IMR-90 (cell line): ENCODE measurements at regions not wholly inside any gene's neighbourhood (a gene's known extent, or its start where the extent isn't known, plus 50 kb on each side); places are given as distances from the start of the nearest gene placed in this dataset.

Source experiments
- ATAC-seq: fragments of 200-7000 bp; cut with Tn5 transposase; 2 replicates; pipeline ENCODE4 v1.9.1; 2020; ENCODE audit warnings: low read depth, mild to moderate bottlenecking, moderate library complexity
- BruUV-seq: library from RNA; stranded (reverse); fragments of 400-500 nt; replicated peaks from 2 replicates; lab custom pipeline; 2021; lab: Mats Ljungman, UMichigan
- CTCF ChIA-PET: fragments of 300-600 bp; formaldehyde crosslinking; extraction: SDS; loops from one replicate; lab custom pipeline; 2021; ENCODE audit warnings: antibody characterized with exemption; lab: Yijun Ruan, JAX
- POLR2A ChIA-PET: fragments of 300-600 bp; sonication (Branson Sonifier 250); formaldehyde crosslinking; loops from one replicate; lab custom pipeline; 2022; ENCODE audit warnings: antibody characterized with exemption; ENCODE audit not compliant: unreplicated experiment; lab: Charles Lee
- DNase-seq: peaks from one replicate; pipeline ENCODE4 v3.0.0; 2013
- H2AFZ ChIP-seq: replicated peaks from 2 replicates; pipeline ENCODE3; 2013; ENCODE audit warnings: low read length, mild to moderate bottlenecking; ENCODE audit not compliant: poor library complexity
- H2AK5ac ChIP-seq: 2 replicates; pipeline ENCODE4 v1.6.1; 2013; ENCODE audit warnings: low read depth, low read length, inconsistent platforms
- H2AK9ac ChIP-seq: replicated peaks from 2 replicates; pipeline ENCODE3; 2013; ENCODE audit warnings: mild to moderate bottlenecking, low read depth, low read length, moderate library complexity; ENCODE audit not compliant: poor library complexity
- H2BK120ac ChIP-seq: 2 replicates; pipeline ENCODE4 v1.6.1; 2013; ENCODE audit warnings: low read depth, low read length, inconsistent platforms
- H2BK15ac ChIP-seq: 3 replicates; pipeline ENCODE4 v1.6.1; 2013; ENCODE audit warnings: low read depth, low read length, inconsistent platforms
- H2BK20ac ChIP-seq: 2 replicates; pipeline ENCODE4 v1.6.1; 2013; ENCODE audit warnings: low read depth, mild to moderate bottlenecking, inconsistent platforms, low read length, moderate library complexity
- H2BK5ac ChIP-seq: 2 replicates; pipeline ENCODE4 v1.6.1; 2013; ENCODE audit warnings: mild to moderate bottlenecking, low read depth, low read length, inconsistent platforms; ENCODE audit not compliant: poor library complexity, severe bottlenecking
- H3K14ac ChIP-seq: replicated peaks from 2 replicates; pipeline ENCODE4 v1.6.1; 2013; ENCODE audit warnings: low read depth, low read length, inconsistent platforms
- H3K18ac ChIP-seq: 2 replicates; pipeline ENCODE4 v1.6.1; 2013; ENCODE audit warnings: low read depth, low read length, control low read depth
- H3K23ac ChIP-seq: 2 replicates; pipeline ENCODE4 v1.6.1; 2013; ENCODE audit warnings: low read depth, low read length, inconsistent platforms
- H3K27ac ChIP-seq: 2 replicates; pipeline ENCODE4 v1.5.1; 2013; ENCODE audit warnings: mild to moderate bottlenecking, control low read depth, low read length; ENCODE audit not compliant: insufficient read depth
- H3K27me3 ChIP-seq: 2 replicates; pipeline ENCODE4 v1.6.1; 2013; ENCODE audit warnings: low read length; ENCODE audit not compliant: control insufficient read depth, insufficient read depth
- H3K36me3 ChIP-seq: 2 replicates; pipeline ENCODE4 v1.6.1; 2013; ENCODE audit warnings: low read length, mixed read lengths; ENCODE audit not compliant: control insufficient read depth, insufficient read depth
- H3K4ac ChIP-seq: 2 replicates; pipeline ENCODE4 v1.6.1; 2013; ENCODE audit warnings: low read depth, low read length, inconsistent platforms
- H3K4me1 ChIP-seq: 2 replicates; pipeline ENCODE4 v1.6.1; 2013; ENCODE audit warnings: low read length, mixed read lengths; ENCODE audit not compliant: control insufficient read depth, insufficient read depth
- H3K4me2 ChIP-seq: 2 replicates; pipeline ENCODE4 v1.6.1; 2013; ENCODE audit warnings: low read depth, mild to moderate bottlenecking, control low read depth, low read length, moderate library complexity
- H3K4me3 ChIP-seq: 2 replicates; pipeline ENCODE4 v1.5.1; 2013; ENCODE audit warnings: low read depth, mild to moderate bottlenecking, control low read depth, low read length, moderate library complexity; ENCODE audit not compliant: insufficient read depth
- H3K56ac ChIP-seq: 2 replicates; pipeline ENCODE4 v1.6.1; 2013; ENCODE audit warnings: low read length, inconsistent platforms; ENCODE audit not compliant: insufficient read depth; ENCODE audit errors: extremely low read depth
- H3K79me1 ChIP-seq, 2 experiments: 2 replicates each; pipeline ENCODE4 v1.6.1; 2013; ENCODE audit warnings: low read length in 2 of 2, inconsistent platforms in 1 of 2, low read depth in 1 of 2
- H3K9ac ChIP-seq: 2 replicates; pipeline ENCODE4 v1.6.1; 2013; ENCODE audit warnings: low read depth, low read length, control low read depth
- H3K9me1 ChIP-seq: 2 replicates; pipeline ENCODE4 v1.6.1; 2013; ENCODE audit warnings: low read length, inconsistent platforms; ENCODE audit not compliant: insufficient read depth
- H3K9me3 ChIP-seq: 2 replicates; pipeline ENCODE4 v1.6.1; 2013; ENCODE audit warnings: low read length; ENCODE audit not compliant: control insufficient read depth, insufficient read depth
- H4K20me1 ChIP-seq: 2 replicates; pipeline ENCODE4 v1.6.1; 2013; ENCODE audit warnings: low read length, inconsistent platforms; ENCODE audit not compliant: insufficient read depth
- H4K5ac ChIP-seq: 2 replicates; pipeline ENCODE4 v1.6.1; 2013; ENCODE audit warnings: mild to moderate bottlenecking, low read depth, low read length, control low read depth
- H4K8ac ChIP-seq, 2 experiments: 2 replicates each; pipeline ENCODE4 v1.6.1; 2013; ENCODE audit warnings: low read depth in 2 of 2, low read length in 2 of 2, control low read depth in 1 of 2, inconsistent platforms in 1 of 2
- H4K91ac ChIP-seq: 2 replicates; pipeline ENCODE4 v1.6.1; 2013; ENCODE audit warnings: low read depth, low read length, inconsistent platforms; ENCODE audit not compliant: insufficient read depth
- BHLHE40 ChIP-seq: fragments of 150-350 bp; IDR thresholded peaks from 2 replicates; pipeline ENCODE4 v1.6.1; 2016; ENCODE audit warnings: mild to moderate bottlenecking, low read depth, low read length
- CEBPB ChIP-seq: IDR thresholded peaks from 2 replicates; pipeline ENCODE4 v1.6.1; 2012; ENCODE audit warnings: low read depth, low read length, improper control_type of control experiment
- CHD1 ChIP-seq: IDR thresholded peaks from 2 replicates; pipeline ENCODE4 v1.6.1; 2012; ENCODE audit warnings: low read depth, low read length, improper control_type of control experiment
- FOS ChIP-seq: fragments of 150-350 bp; IDR thresholded peaks from 2 replicates; pipeline ENCODE4 v1.6.1; 2016; ENCODE audit warnings: low read depth, low read length
- MAFK ChIP-seq: IDR thresholded peaks from 2 replicates; pipeline ENCODE4 v1.6.1; 2012; ENCODE audit warnings: low read depth, low read length, improper control_type of control experiment
- MAZ ChIP-seq: IDR thresholded peaks from 2 replicates; pipeline ENCODE4 v1.6.1; 2012; ENCODE audit warnings: low read depth, mild to moderate bottlenecking, low read length, improper control_type of control experiment, moderate library complexity, borderline replicate concordance
- MXI1 ChIP-seq: IDR thresholded peaks from 2 replicates; pipeline ENCODE4 v1.6.1; 2012; ENCODE audit warnings: low read depth, mild to moderate bottlenecking, low read length, moderate library complexity, borderline replicate concordance
- NFE2L2 ChIP-seq: fragments of 150-350 bp; IDR thresholded peaks from 2 replicates; pipeline ENCODE4 v1.6.1; 2016; ENCODE audit warnings: low read depth, mild to moderate bottlenecking, low read length
- RCOR1 ChIP-seq: IDR thresholded peaks from 2 replicates; pipeline ENCODE4 v1.6.1; 2012; ENCODE audit warnings: mild to moderate bottlenecking, low read length, improper control_type of control experiment; ENCODE audit not compliant: insufficient replicate concordance
- RFX5 ChIP-seq: IDR thresholded peaks from 2 replicates; pipeline ENCODE4 v1.8.0; 2012; ENCODE audit warnings: low read depth, mild to moderate bottlenecking, low read length, moderate library complexity
- WGBS, 2 experiments: methylation state at CpG; one replicate each; pipeline versions ENCODE4 v1.1.5 to v1.1.7; 2013; ENCODE audit warnings: missing lambda C conversion rate in 2 of 2; ENCODE audit not compliant: insufficient read length in 1 of 2; ENCODE audit errors: extremely low coverage in 2 of 2; 5-methylcytosine and 5-hydroxymethylcytosine counted together
- dilution Hi-C: fragments of 300-500 bp; cut with HindIII; formaldehyde crosslinking; loops from one replicate; pipeline ENCODE4 v1.14.3; 2018; ENCODE audit warnings: low sequenced_read_pairs; ENCODE audit not compliant: unreplicated experiment
- in situ Hi-C: fragments of 300-500 bp; cut with MboI; formaldehyde crosslinking; loops from 3 replicates; pipeline ENCODE4 v1.14.3; 2019; ENCODE audit warnings: low sequenced_read_pairs, inconsistent platforms, mixed read lengths
- intact Hi-C: fragments of 100-400 bp; cut with micrococcal nuclease; formaldehyde crosslinking; loops from 2 replicates; pipeline ENCODE4 v1.10.0; 2022
- TF ChIP-seq, protein P1 (sequence below): conservative IDR thresholded peaks from 2 replicates; pipeline ENCODE4 v1.5.1; 2012; ENCODE audit warnings: mild to moderate bottlenecking, low read depth, low read length, improper control_type of control experiment
- TF ChIP-seq, protein P2 (sequence below): fragments of 150-350 bp; IDR thresholded peaks from 2 replicates; pipeline ENCODE4 v1.6.1; 2016; ENCODE audit warnings: low read depth, mild to moderate bottlenecking, low read length, moderate library complexity, borderline replicate concordance
- TF ChIP-seq, protein P3 (sequence below): fragments of 150-350 bp; IDR thresholded peaks from 2 replicates; pipeline ENCODE4 v1.6.1; 2017; ENCODE audit warnings: mild to moderate bottlenecking, antibody characterized with exemption, low read length, low read depth

DNA sequence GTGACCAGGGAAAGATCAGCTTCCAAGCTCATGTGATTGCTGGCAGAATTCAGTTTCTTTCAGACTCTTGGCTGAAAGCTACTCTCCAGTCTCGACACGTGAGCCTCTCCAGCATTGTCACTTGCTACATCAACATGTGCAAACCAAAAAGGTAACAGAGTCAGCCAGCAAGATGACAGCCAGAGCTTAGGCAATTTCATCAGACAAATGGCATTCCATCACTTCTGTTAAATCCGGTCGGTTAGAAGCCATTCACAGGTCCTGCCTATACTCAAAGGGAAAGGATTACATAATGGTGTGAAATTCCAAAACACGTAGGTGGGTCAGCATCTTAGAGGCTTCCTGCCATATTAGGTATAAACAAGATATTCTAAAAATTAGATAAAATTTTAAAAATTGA, 700.9 kb downstream of the AACS start:
- ATAC-seq (no peak), DNase-seq (no peak)
- Histone ChIP-seq H3K23ac (no peak overlapping the region), H3K9me1 (no peaks in the 10 kb centered on the region), H2BK20ac (no peak overlapping the region), H3K4me1 (no peaks in the 10 kb centered on the region), H3K4me3 (no peak overlapping the region), H3K79me1 (no peaks in the 10 kb centered on the region), H2AK5ac (no peak overlapping the region), H3K9ac (no peak overlapping the region), H4K5ac (no peak overlapping the region), H3K18ac (no peak overlapping the region), H2AFZ (no peak overlapping the region), H3K14ac (no peak overlapping the region), H3K56ac (no peak overlapping the region), H2BK15ac (no peak overlapping the region), H3K27ac (no peak overlapping the region), H3K9me3 (peaks cover 12% of the 10 kb centered on the region), H2BK5ac (no peak overlapping the region), H2BK120ac (no peak overlapping the region), H3K4me2 (no peak overlapping the region), H4K20me1 (no peaks in the 10 kb centered on the region), H3K36me3 (no peaks in the 10 kb centered on the region), H3K27me3 (no peaks in the 10 kb centered on the region), H4K8ac (no peak overlapping the region), H4K91ac (no peak overlapping the region), H2AK9ac (no peak overlapping the region), H3K4ac (no peak overlapping the region)
- POLR2A ChIA-PET, result no interaction called here
- in situ Hi-C loops, result no loop called here
- TF ChIP-seq CHD1, result no peak
- no peak for TF ChIP-seq NFE2L2
- TF ChIP-seq MAZ, result no peak
- TF ChIP-seq, protein P1, sequence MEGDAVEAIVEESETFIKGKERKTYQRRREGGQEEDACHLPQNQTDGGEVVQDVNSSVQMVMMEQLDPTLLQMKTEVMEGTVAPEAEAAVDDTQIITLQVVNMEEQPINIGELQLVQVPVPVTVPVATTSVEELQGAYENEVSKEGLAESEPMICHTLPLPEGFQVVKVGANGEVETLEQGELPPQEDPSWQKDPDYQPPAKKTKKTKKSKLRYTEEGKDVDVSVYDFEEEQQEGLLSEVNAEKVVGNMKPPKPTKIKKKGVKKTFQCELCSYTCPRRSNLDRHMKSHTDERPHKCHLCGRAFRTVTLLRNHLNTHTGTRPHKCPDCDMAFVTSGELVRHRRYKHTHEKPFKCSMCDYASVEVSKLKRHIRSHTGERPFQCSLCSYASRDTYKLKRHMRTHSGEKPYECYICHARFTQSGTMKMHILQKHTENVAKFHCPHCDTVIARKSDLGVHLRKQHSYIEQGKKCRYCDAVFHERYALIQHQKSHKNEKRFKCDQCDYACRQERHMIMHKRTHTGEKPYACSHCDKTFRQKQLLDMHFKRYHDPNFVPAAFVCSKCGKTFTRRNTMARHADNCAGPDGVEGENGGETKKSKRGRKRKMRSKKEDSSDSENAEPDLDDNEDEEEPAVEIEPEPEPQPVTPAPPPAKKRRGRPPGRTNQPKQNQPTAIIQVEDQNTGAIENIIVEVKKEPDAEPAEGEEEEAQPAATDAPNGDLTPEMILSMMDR, result no peak
- TF ChIP-seq BHLHE40, result no peak
- no peak for TF ChIP-seq CEBPB
- TF ChIP-seq FOS, result no peak
- no peak for TF ChIP-seq RFX5
- no peak for TF ChIP-seq MAFK
- TF ChIP-seq, protein P2, sequence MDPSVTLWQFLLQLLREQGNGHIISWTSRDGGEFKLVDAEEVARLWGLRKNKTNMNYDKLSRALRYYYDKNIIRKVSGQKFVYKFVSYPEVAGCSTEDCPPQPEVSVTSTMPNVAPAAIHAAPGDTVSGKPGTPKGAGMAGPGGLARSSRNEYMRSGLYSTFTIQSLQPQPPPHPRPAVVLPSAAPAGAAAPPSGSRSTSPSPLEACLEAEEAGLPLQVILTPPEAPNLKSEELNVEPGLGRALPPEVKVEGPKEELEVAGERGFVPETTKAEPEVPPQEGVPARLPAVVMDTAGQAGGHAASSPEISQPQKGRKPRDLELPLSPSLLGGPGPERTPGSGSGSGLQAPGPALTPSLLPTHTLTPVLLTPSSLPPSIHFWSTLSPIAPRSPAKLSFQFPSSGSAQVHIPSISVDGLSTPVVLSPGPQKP, result no peak
- no peak for TF ChIP-seq MXI1
- TF ChIP-seq, protein P3, sequence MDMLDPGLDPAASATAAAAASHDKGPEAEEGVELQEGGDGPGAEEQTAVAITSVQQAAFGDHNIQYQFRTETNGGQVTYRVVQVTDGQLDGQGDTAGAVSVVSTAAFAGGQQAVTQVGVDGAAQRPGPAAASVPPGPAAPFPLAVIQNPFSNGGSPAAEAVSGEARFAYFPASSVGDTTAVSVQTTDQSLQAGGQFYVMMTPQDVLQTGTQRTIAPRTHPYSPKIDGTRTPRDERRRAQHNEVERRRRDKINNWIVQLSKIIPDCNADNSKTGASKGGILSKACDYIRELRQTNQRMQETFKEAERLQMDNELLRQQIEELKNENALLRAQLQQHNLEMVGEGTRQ, result no peak
- TF ChIP-seq RCOR1, result no peak
- intact Hi-C loops, result no loop called here
- dilution Hi-C loops, result no loop called here
- no CpG with 5 or more reads among the region's 5 CpGs for WGBS, 2 experiments
- CTCF ChIA-PET, result no interaction called here
- no TSS peak for BruUV-seq
